Nephron (organoid): ENCODE measurements at regions not wholly inside any gene's neighbourhood (a gene's known extent, or its start where the extent isn't known, plus 50 kb on each side); places are given as distances from the start of the nearest gene placed in this dataset.

ENCODE experiments used
- H3K27ac Mint-ChIP-seq, 3 experiments: 2 replicates each; pipeline ENCODE4 v1.8.0; 2020; ENCODE audit warnings: mixed read lengths in 3 of 3, mild to moderate bottlenecking in 2 of 3, moderate library complexity in 1 of 3
- H3K27me3 Mint-ChIP-seq: 2 replicates; pipeline ENCODE4 v1.8.0; 2021; ENCODE audit warnings: low read depth, mild to moderate bottlenecking, moderate library complexity, mixed read lengths
- H3K36me3 Mint-ChIP-seq: 2 replicates; pipeline ENCODE4 v1.8.0; 2020; ENCODE audit warnings: low read depth, mixed read lengths
- H3K4me1 Mint-ChIP-seq: 2 replicates; pipeline ENCODE4 v1.8.0; 2020; ENCODE audit warnings: mixed read lengths
- H3K4me3 Mint-ChIP-seq, 3 experiments: 2 replicates each; pipeline ENCODE4 v1.8.0; 2020; ENCODE audit warnings: mild to moderate bottlenecking in 3 of 3, mixed read lengths in 3 of 3, moderate library complexity in 2 of 3
- H3K9me3 Mint-ChIP-seq: 2 replicates; pipeline ENCODE4 v1.8.0; 2020; ENCODE audit warnings: mixed read lengths
- TF ChIP-seq, protein P1 (sequence below), 3 experiments: fragments of 200-600 bp; sonication (generic); IDR thresholded peaks; one replicate each; pipeline ENCODE4 v1.5.0; 2021; ENCODE audit warnings: antibody characterized with exemption in 3 of 3; ENCODE audit not compliant: unreplicated experiment in 3 of 3

DNA sequence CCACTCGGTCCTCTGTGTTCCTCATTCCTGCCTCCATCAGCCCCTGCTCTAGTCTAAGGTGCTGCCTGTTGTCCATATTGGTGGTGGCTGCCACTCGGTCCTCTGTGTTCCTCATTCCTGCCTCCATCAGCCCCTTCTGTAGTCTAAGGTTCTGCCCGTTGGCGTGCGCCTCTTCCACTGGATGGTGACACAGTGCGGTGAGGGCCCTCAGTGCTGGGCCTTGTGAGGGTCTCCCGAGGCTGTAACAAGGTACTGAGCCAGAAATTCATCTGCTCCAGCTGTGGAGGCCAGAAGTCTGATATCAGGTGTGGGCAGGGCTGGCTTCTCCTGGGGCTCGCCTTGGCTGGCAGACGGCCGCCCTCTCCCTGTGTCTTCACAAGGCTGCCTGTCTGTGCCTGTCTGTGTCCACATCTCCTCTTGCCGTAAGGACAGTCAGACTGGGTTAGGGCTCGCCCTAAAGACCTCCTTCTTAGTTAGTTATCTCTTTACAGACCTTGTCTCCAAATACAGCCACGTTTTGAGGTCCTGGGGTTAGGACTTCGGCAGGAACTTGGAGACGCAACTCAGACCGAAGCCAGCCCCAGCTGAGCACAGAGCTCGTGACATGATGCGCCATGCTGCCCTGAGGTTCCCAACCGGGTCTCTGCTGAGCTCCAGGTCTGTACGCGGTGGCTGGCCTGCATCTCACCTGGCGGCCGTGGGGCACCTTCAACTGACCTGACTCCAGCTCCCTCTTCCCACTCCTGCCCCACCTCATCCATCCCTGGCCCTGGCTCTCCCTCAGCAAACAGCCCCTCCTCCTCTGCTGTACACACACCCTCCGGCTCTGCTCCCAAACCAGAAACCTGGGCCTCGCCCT is 181.4 kb upstream of the SHH start:
- no peak overlapping the region for H3K4me3 Mint-ChIP-seq
- TF ChIP-seq, protein P1, sequence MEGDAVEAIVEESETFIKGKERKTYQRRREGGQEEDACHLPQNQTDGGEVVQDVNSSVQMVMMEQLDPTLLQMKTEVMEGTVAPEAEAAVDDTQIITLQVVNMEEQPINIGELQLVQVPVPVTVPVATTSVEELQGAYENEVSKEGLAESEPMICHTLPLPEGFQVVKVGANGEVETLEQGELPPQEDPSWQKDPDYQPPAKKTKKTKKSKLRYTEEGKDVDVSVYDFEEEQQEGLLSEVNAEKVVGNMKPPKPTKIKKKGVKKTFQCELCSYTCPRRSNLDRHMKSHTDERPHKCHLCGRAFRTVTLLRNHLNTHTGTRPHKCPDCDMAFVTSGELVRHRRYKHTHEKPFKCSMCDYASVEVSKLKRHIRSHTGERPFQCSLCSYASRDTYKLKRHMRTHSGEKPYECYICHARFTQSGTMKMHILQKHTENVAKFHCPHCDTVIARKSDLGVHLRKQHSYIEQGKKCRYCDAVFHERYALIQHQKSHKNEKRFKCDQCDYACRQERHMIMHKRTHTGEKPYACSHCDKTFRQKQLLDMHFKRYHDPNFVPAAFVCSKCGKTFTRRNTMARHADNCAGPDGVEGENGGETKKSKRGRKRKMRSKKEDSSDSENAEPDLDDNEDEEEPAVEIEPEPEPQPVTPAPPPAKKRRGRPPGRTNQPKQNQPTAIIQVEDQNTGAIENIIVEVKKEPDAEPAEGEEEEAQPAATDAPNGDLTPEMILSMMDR (IDR thresholded peaks at IDR 0.05; ENCODE audit: unreplicated experiment in 3 of 3) = no peak
- no peaks in the 10 kb centered on the region for H3K9me3 Mint-ChIP-seq
- no peaks in the 10 kb centered on the region for H3K36me3 Mint-ChIP-seq
- H3K27ac Mint-ChIP-seq = no peak overlapping the region
- H3K4me1 Mint-ChIP-seq = no peaks in the 10 kb centered on the region
- peaks cover 30% of the 10 kb centered on the region for H3K27me3 Mint-ChIP-seq

DNA sequence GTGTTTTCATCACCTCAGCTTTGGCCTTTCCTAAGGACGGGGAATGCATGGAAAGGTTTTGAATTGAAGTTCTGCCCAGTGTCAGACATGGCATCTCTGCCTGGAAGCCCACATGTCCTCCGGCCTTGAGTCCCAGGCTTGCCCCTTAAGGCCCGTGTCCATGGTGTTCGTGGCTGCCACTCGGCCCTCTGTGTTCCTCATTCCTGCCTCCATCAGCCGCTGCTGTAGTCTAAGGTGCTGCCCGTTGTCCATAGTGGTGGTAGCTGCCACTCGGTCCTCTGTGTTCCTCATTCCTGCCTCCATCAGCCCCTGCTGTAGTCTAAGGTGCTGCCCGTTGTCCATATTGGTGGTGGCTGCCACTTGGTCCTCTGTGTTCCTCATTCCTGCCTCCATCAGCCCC is 180.7 kb upstream of the SHH start:
- no peaks in the 10 kb centered on the region for H3K4me1 Mint-ChIP-seq
- no peak overlapping the region for H3K4me3 Mint-ChIP-seq
- TF ChIP-seq, protein P1 (IDR thresholded peaks at IDR 0.05; ENCODE audit: unreplicated experiment in 3 of 3) = no peak
- no peaks in the 10 kb centered on the region for H3K36me3 Mint-ChIP-seq
- peaks cover 32% of the 10 kb centered on the region for H3K27me3 Mint-ChIP-seq
- H3K27ac Mint-ChIP-seq = no peak overlapping the region
- H3K9me3 Mint-ChIP-seq = no peaks in the 10 kb centered on the region

DNA sequence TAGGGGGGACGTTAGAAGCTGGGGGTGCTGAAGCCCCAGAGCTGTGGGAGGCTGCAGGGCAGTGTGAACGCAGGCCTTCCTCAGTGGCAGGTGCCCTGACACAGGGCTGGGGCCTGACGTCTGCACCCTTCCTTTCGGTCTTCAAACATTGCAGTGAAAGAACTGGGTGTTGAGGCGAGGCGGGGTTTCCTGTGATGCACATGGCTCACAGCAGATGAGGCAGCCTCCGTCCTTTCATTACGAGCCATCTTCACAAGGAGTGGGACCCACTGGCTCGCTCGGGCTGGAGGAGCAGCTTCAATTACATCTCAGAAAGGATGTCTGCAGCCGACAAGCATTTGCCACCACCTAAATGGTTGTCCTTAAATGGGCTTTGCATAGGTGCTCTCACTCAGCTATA is 180.3 kb upstream of the SHH start:
- no peaks in the 10 kb centered on the region for H3K36me3 Mint-ChIP-seq
- no peaks in the 10 kb centered on the region for H3K4me1 Mint-ChIP-seq
- peaks cover 35% of the 10 kb centered on the region for H3K27me3 Mint-ChIP-seq
- TF ChIP-seq, protein P1 (IDR thresholded peaks at IDR 0.05; ENCODE audit: unreplicated experiment in 3 of 3) = no peak
- H3K27ac Mint-ChIP-seq = no peak overlapping the region
- no peak overlapping the region for H3K4me3 Mint-ChIP-seq
- H3K9me3 Mint-ChIP-seq = no peaks in the 10 kb centered on the region

DNA sequence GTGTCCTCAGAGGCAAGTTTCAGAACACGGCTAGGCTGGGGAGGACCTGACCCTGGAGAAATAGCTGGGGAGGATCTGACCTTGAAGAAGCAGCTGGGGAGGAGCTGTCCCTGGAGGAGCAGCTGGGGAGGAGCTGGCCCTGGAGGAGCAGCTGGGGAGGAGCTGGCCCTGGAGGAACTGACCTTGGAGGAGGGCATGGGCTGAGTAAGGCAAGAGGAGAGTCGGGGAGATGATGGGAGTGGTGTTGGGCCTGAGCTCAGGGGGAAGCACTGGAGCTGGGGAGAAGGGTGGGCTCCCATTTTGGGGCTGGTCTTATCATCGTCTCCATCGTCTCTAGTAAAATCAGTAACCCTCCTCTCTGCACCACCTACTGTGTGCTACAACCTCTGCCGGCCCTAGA is 179.8 kb upstream of the SHH start:
- Mint-ChIP-seq H3K27ac (no peak overlapping the region), H3K27me3 (peaks cover 35% of the 10 kb centered on the region), H3K9me3 (no peaks in the 10 kb centered on the region), H3K4me1 (no peaks in the 10 kb centered on the region), H3K36me3 (no peaks in the 10 kb centered on the region), H3K4me3 (no peak overlapping the region)
- TF ChIP-seq, protein P1 (IDR thresholded peaks at IDR 0.05; ENCODE audit: unreplicated experiment in 3 of 3) = no peak

DNA sequence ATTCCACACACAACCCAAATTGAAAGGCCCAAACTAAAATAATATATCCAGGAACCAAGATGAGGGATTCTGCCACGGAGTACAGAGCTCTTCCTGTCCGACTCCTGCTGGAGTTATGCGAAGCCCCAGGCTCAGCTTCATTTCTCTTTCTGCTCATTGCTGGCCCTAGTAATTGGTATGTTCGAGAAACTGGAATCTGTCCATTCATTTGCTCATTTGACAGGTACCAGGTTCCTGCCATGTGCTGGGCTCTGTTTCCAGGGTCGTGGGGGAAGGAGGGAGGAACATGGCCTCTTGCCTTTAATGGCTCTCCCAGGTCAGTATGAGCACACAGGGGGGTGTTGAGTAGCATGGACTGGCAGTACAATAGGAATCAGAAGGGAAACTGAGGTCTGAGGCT is 179.2 kb upstream of the SHH start:
- Mint-ChIP-seq H3K36me3 (no peaks in the 10 kb centered on the region), H3K4me3 (no peak overlapping the region), H3K27me3 (peaks cover 36% of the 10 kb centered on the region), H3K27ac (no peak overlapping the region), H3K4me1 (no peaks in the 10 kb centered on the region), H3K9me3 (no peaks in the 10 kb centered on the region)
- TF ChIP-seq, protein P1 (IDR thresholded peaks at IDR 0.05; ENCODE audit: unreplicated experiment in 3 of 3) = no peak

DNA sequence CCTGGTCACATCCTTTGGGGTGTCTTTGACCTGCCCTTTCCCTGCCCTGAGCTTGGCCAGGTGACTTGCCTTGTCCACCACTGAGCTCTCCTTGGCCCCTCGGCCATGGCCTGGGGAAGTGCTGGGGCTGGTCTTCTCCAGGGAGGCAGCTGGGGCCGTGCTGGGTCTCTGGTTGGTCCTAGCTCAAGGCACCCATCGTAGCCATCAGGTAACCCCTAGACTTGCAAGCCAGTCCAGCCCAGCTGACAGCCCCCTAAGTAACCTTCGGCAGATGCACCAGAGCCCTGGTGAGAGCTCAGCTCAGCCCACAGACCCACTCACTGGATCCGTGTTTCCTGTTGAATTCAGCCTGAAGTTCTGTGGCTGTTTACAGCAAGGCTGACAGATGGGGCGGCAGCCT is 176.2 kb upstream of the SHH start:
- Mint-ChIP-seq H3K27me3 (peaks cover 30% of the 10 kb centered on the region), H3K27ac (no peak overlapping the region), H3K36me3 (no peaks in the 10 kb centered on the region), H3K9me3 (no peaks in the 10 kb centered on the region), H3K4me3 (no peak overlapping the region), H3K4me1 (no peaks in the 10 kb centered on the region)
- TF ChIP-seq, protein P1 (IDR thresholded peaks at IDR 0.05; ENCODE audit: unreplicated experiment in 3 of 3) = no peak
